Stomach smooth muscle (tissue), 2 donors: ENCODE measurements at regions not wholly inside any gene's neighbourhood (a gene's known extent, or its start where the extent isn't known, plus 50 kb on each side); places are given as distances from the start of the nearest gene placed in this dataset.

Source experiments
- H3K27ac ChIP-seq: one replicate; pipeline ENCODE4 v1.7.0; 2013; ENCODE audit warnings: mild to moderate bottlenecking, low read length, inconsistent platforms
- H3K27me3 ChIP-seq, 2 donors: one replicate each; pipeline ENCODE4 v1.7.0; 2013; ENCODE audit warnings: low read length in 2 of 2; ENCODE audit not compliant: insufficient read depth in 2 of 2, control insufficient read depth in 1 of 2
- H3K36me3 ChIP-seq, 2 donors: one replicate each; pipeline ENCODE4 v1.7.0; 2013; ENCODE audit warnings: low read length in 2 of 2; ENCODE audit not compliant: control insufficient read depth in 2 of 2, insufficient read depth in 2 of 2
- H3K4me1 ChIP-seq: one replicate; pipeline ENCODE4 v1.7.0; 2013; ENCODE audit warnings: low read length; ENCODE audit not compliant: control insufficient read depth, insufficient read depth
- H3K4me3 ChIP-seq, 2 donors: one replicate each; pipeline ENCODE4 v1.7.0; 2013; ENCODE audit warnings: low read length in 2 of 2
- H3K9ac ChIP-seq, 2 donors: one replicate each; pipeline ENCODE4 v1.7.0; 2013; ENCODE audit warnings: low read length in 2 of 2, mild to moderate bottlenecking in 1 of 2
- H3K9me3 ChIP-seq, 2 donors: one replicate each; pipeline ENCODE4 v1.7.0; 2013; ENCODE audit warnings: low read length in 2 of 2; ENCODE audit not compliant: control insufficient read depth in 2 of 2
- donor health status: healthy.
- donor health status: Pancreatic carcinoma.

DNA sequence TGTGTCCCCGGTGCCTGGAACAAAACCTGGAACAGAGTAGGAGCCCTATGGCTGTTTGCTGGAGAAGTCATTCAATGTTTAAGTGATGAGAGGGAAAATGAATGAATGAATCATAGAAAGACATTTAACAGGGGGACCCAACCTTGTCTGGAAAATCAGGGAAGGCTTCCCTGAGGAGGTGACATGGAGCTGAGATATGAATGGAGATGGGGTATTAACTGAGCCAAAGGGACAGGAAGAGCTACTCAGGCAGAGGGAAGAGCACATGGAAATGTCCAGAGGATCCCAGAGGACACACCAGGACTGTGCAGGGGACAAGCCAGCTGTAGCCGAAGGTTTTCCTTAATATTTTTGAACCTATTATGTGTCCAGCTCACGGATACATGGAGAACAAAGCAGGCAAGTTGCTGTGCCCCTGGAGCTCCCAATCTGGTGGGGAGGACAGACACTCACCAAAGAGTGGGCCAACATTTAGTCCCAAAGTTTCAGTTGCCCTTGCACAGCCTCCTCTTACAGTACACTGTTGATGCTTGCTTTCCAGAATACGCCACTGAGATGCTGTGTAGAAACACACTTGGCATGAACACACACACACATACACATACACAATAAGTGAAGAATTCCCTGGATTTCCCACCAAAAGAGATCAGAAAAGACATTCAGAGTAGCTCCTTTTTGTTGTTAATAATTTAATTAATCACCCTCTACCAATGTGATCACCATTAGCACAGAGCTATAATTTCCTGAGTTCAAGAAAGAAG, 77.0 kb upstream of the PTPN1 start:
- H3K27me3 ChIP-seq = no peaks in the 10 kb centered on the region
- no peak overlapping the region for H3K27ac ChIP-seq
- H3K36me3 ChIP-seq = no peaks in the 10 kb centered on the region
- H3K9me3 ChIP-seq = no peaks in the 10 kb centered on the region
- no peak overlapping the region for H3K9ac ChIP-seq
- no peak overlapping the region for H3K4me3 ChIP-seq
- no peaks in the 10 kb centered on the region for H3K4me1 ChIP-seq

DNA sequence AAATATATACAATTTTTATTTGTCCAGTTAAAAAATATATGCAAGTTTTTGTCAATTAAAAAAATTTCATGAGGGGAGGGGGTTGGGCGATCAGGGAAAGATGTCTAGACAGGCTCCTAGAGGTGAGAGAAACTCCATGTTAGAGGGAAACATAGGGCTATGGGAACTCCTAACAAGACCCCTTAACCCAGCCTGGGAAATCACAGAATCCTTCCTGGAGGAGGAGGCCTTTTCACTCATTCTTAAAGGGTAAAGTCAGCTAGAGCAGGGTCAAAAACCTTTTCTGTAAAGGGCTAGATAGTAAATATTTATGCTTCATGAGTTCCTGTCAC, 75.9 kb upstream of the PTPN1 start:
- no peak overlapping the region for H3K9ac ChIP-seq
- no peaks in the 10 kb centered on the region for H3K9me3 ChIP-seq
- no peak overlapping the region for H3K4me3 ChIP-seq
- no peaks in the 10 kb centered on the region for H3K36me3 ChIP-seq
- no peak overlapping the region for H3K27ac ChIP-seq
- no peaks in the 10 kb centered on the region for H3K27me3 ChIP-seq
- no peaks in the 10 kb centered on the region for H3K4me1 ChIP-seq

DNA sequence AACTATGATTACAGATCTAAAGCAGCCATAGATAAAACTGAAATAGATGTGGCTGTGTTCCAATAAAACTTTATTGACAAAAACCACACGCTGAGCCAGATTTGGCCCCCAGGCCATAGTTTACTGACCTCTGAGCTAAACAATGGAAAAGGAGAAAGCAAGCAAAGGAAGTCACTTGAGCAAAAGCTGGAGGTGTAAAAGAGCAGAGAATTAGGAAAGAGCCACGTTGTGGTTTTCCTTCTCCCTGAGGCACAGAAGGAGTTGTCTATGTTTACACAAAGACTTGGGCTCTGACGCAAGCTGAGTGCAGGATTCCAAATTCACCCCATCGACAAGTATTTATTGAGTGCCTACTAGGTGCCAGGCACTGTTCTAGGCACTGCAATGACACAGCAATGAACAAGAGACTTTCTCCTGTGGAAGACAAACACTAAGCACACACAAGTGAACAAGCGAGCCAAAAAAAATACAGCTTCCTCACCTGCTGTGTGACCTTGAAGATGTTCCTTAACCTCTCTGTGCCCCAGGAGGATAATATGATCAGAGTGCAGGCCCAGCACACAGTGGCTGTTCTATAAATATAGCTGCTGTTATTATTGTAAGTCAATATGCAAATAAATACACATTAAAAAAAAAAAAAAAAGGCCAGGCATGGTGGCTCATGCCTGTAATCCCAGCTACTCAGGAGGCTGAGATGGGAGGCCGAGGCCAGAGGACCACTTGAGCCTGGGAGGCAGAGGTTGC, 75.4 kb upstream of the PTPN1 start:
- no peak overlapping the region for H3K9ac ChIP-seq
- H3K4me3 ChIP-seq = no peak overlapping the region
- no peaks in the 10 kb centered on the region for H3K4me1 ChIP-seq
- no peaks in the 10 kb centered on the region for H3K36me3 ChIP-seq
- no peaks in the 10 kb centered on the region for H3K27me3 ChIP-seq
- H3K9me3 ChIP-seq = no peaks in the 10 kb centered on the region
- H3K27ac ChIP-seq = no peak overlapping the region

DNA sequence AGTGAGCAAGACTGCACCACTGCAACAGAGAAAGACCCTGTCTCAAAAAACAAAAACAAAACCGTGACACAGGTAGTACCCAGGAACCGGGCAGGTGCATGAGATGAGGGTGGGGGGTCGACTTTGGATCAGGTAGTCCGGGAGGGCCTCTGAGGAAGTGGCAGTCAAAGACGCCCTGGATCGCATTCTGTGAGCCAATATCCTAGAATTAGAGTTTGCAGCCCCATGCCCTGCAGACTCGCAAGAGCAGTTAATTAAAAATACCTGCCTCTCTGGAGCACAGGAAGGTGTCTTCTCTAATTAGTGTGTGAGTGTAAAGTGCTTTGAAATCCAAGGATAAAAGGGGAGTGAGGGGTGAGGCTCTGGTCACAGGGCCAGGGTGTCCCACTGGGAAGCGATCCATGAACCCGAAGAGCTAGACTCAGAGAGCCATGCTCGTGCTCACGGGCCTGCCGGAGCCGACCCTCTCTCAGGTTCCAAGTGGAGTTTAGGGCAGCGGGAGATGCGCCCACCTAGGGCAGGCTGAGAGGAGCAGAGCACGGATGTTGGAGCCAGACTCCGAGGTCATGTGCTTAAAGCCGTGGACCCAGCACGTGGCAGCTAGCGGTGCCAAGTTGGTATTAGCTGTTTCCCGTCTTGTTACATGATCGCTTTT, 74.7 kb upstream of the PTPN1 start:
- H3K4me1 ChIP-seq = no peaks in the 10 kb centered on the region
- no peaks in the 10 kb centered on the region for H3K27me3 ChIP-seq
- H3K36me3 ChIP-seq = no peaks in the 10 kb centered on the region
- no peak overlapping the region for H3K27ac ChIP-seq
- H3K9me3 ChIP-seq = no peaks in the 10 kb centered on the region
- no peak overlapping the region for H3K4me3 ChIP-seq
- H3K9ac ChIP-seq = no peak overlapping the region

DNA sequence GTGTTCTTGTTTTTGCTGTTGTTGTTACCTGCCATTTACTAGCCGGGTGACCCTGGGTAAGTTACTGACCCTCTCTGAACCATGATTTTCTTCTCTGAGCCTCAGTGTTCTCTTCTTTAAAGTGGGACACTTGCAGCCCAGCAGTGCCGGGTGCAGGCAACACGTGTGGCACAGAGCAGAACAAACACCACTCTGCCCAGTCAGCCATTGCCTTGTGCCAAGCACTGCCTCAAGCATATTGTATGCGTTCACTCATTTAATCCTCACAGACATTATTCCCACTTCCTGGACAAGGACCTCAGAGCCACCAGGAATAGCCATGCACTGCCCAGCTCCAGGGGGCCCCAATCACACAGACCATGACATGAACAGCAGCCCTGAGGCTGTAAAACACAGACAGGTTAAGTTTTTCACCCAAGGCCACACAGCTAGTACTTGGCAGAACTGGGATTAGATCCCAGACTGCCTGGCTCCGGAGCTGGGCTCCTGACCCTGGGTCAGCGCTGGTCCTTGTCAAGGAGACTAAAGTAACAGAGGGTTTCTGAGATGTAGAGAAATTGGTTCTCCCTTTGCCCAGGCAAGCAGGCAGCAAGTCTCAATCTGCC, 74.0 kb upstream of the PTPN1 start:
- Histone ChIP-seq H3K9ac (no peak overlapping the region), H3K36me3 (no peaks in the 10 kb centered on the region), H3K4me3 (no peak overlapping the region), H3K4me1 (no peaks in the 10 kb centered on the region), H3K27me3 (no peaks in the 10 kb centered on the region), H3K27ac (no peak overlapping the region), H3K9me3 (no peaks in the 10 kb centered on the region)

DNA sequence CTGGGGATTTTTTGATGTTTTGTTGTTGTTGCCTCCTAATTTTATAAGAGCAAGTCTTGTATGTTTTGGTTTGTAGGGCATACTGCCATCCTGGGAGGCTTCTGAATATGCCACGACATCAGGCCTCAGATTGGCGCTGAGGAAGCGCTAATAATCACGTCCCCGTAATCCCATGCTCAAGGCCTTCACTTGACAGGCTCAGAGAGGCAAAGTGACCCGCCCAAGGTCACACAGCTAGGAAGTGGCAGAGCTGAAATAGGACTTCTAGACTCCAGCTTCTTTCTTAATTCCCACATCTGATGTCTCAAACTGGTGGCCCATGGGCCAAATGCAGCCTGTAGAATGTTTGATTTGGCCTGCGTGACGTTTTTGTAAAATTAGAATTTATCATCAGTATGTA, 73.5 kb upstream of the PTPN1 start:
- no peaks in the 10 kb centered on the region for H3K36me3 ChIP-seq
- no peak overlapping the region for H3K27ac ChIP-seq
- no peaks in the 10 kb centered on the region for H3K4me1 ChIP-seq
- H3K9me3 ChIP-seq = no peaks in the 10 kb centered on the region
- H3K4me3 ChIP-seq = no peak overlapping the region
- H3K27me3 ChIP-seq = no peaks in the 10 kb centered on the region
- H3K9ac ChIP-seq = no peak overlapping the region

DNA sequence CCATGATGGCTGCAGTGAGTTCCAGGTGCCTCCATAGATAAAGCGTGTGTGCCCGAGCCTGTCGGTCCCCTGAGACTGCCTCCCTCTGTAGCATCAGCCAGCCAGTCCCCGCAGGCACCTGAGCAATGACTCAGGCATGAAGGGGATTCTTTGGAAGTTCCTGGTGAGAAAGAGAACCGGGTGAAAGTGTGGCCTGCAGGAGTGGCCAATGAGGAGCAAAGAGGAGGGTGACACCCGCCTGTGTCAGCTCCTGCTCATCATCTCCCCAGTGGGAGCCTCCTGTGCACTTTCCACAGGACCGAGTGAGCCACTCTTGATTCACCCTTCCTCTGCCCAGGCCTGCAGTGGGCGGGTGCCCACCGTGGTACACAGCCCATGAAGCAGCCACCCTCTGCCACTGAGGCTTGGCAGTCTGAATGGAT, 71.2 kb upstream of the PTPN1 start:
- Histone ChIP-seq H3K27me3 (no peaks in the 10 kb centered on the region), H3K9me3 (no peaks in the 10 kb centered on the region), H3K4me3 (no peak overlapping the region), H3K27ac (no peak overlapping the region), H3K9ac (no peak overlapping the region), H3K36me3 (no peaks in the 10 kb centered on the region), H3K4me1 (no peaks in the 10 kb centered on the region)

DNA sequence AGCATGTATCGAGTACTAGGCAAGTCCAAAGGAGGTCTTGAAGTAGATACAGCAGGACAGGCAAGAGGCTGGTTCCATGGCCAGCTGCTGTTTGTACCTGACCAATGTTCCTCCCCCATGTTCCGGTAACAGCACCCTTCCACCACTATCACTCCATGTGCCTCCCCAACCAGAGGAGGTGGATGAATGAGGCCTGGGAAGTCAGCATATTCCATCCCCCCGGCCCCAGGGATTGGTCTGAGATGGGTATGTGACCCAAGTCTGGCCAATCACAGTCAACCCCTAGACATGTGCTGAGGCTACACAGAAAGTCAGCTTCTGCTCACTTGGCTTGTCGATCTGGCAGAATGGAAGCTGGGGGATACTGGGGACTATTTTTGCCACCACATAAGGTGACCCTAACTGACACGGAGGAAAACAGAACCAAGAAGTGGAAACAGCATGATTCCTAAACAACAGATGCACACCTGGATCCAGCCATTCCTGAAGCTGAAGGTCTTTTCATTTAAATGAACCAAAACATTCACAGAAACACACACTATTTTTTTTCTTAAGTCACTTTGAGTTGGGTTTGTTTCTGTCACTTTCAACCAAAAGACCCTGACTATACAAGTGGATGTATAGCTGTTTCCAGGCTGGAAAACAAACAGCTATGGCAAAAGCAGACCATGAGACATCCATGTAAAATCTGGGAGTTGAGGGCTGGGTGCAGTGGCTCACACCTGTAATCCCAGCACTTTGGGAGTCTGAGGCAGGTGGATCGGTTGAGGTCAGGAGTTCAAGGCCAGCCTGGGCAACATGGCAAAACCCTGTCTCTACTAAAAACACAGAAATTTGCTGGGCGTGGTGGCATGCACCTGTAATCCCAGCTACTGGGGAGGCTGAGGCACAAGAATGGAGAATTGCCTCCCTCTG, 70.4 kb upstream of the PTPN1 start:
- no peak overlapping the region for H3K27ac ChIP-seq
- no peaks in the 10 kb centered on the region for H3K36me3 ChIP-seq

DNA sequence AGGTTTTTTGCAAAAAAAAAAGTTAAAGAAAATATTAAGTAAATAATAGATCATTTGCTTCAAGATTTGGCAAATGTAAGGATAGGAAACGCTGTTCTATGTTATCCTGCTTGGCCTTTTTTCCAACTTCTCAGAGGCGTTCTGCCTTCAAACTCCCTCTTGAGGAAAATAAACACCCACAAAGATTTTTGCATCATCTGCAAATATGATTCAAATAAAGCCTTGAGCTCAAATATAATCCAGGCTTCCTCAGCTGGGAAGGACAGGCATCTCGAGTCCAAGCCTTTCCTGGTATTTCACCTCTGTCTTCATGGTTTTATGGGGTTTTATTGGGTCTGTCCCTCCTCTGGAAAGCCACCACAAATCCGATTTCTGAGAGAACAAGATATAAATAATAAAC, 67.7 kb upstream of the PTPN1 start:
- Histone ChIP-seq H3K9ac (no peak overlapping the region), H3K27me3 (no peaks in the 10 kb centered on the region), H3K27ac (no peak overlapping the region), H3K4me3 (no peak overlapping the region), H3K9me3 (no peaks in the 10 kb centered on the region), H3K36me3 (no peaks in the 10 kb centered on the region), H3K4me1 (no peaks in the 10 kb centered on the region)

More for the DNA sequence above, 70.4 kb upstream of the PTPN1 start:
- Histone ChIP-seq H3K9ac (no peak overlapping the region), H3K27me3 (no peaks in the 10 kb centered on the region), H3K4me3 (no peak overlapping the region), H3K9me3 (no peaks in the 10 kb centered on the region), H3K4me1 (no peaks in the 10 kb centered on the region)
